ENCODE measurements at regions not wholly inside any gene's neighbourhood (a gene's known extent, or its start where the extent isn't known, plus 50 kb on each side); places are given as distances from the start of the nearest gene placed in this dataset.
"Not testable (repeated sequence)": the region's sequence is repeated elsewhere in the genome, so short reads cannot be mapped to it uniquely, and the experiment has no call there.

DNA sequence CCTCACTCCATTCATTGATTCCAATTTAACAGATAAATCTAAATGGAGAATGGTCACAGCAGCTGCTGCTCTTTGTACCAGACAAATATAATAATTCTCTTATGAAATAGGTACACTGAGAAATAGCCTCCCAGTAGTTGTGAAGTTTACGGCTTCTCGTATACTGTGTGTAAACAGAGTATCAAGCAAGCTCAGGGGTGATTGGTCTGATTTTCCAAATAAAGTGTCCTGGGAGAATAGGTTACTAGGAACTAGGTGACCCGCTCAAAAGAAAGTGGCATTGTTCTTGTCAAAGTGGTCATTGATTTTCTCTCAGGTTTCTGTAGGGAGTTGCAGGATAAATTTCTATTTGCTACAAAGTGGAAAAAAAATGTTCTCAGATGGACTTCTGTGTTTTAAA lies 838.2 kb downstream of the RAPGEF2 start:
- no peak for DNase-seq

DNA sequence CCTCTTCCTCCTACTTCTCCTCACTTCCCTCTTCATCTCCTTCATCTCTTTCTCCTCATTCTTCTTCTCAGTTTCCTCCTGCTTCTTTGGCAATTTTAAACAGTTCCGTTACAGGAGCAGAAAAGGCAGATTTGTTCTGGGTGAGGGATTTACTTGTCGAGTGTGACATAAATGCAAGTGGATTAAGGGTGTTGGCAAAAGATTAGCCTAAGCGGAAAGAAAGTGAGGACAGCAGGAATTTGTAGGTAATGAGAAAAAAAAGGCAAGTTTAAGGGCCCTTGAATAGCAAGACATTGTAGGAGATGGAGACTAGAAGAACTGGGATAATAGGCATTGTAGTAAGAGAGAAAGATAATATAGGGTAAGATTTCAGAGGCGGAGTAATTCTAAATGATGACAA lies 841.6 kb downstream of the RAPGEF2 start:
- no peak overlapping the region for H3K27ac ChIP-seq
- 74 to 77% methylated on average over 4 of the region's 4 CpGs for WGBS, 2 donors
- no peaks in the 10 kb centered on the region for H3K9me3 ChIP-seq
- H3K36me3 ChIP-seq = no peaks in the 10 kb centered on the region
- intact Hi-C loops (cut with DNase I) = no loop called here
- TF ChIP-seq POLR2A (IDR thresholded peaks at IDR 0.05) = no peak
- TF ChIP-seq, protein P1, sequence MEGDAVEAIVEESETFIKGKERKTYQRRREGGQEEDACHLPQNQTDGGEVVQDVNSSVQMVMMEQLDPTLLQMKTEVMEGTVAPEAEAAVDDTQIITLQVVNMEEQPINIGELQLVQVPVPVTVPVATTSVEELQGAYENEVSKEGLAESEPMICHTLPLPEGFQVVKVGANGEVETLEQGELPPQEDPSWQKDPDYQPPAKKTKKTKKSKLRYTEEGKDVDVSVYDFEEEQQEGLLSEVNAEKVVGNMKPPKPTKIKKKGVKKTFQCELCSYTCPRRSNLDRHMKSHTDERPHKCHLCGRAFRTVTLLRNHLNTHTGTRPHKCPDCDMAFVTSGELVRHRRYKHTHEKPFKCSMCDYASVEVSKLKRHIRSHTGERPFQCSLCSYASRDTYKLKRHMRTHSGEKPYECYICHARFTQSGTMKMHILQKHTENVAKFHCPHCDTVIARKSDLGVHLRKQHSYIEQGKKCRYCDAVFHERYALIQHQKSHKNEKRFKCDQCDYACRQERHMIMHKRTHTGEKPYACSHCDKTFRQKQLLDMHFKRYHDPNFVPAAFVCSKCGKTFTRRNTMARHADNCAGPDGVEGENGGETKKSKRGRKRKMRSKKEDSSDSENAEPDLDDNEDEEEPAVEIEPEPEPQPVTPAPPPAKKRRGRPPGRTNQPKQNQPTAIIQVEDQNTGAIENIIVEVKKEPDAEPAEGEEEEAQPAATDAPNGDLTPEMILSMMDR (IDR thresholded peaks at IDR 0.05) = no peak
- no peaks in the 10 kb centered on the region for H3K4me1 ChIP-seq
- no peaks in the 10 kb centered on the region for H3K27me3 ChIP-seq
- DNase-seq = no peak
- no peak overlapping the region for H3K4me3 ChIP-seq (replicated peaks in 1 of 3)

More for the DNA sequence above, 838.2 kb downstream of the RAPGEF2 start:
- H3K36me3 ChIP-seq = no peaks in the 10 kb centered on the region
- H3K27me3 ChIP-seq = no peaks in the 10 kb centered on the region
- 97 to 100% methylated on average over 3 of the region's 3 CpGs for WGBS, 2 donors
- H3K9me3 ChIP-seq = no peaks in the 10 kb centered on the region
- TF ChIP-seq POLR2A (IDR thresholded peaks at IDR 0.05) = no peak
- TF ChIP-seq, protein P1 (IDR thresholded peaks at IDR 0.05) = no peak
- intact Hi-C loops (cut with DNase I) = no loop called here
- H3K27ac ChIP-seq = no peak overlapping the region
- no peaks in the 10 kb centered on the region for H3K4me1 ChIP-seq
- H3K4me3 ChIP-seq (replicated peaks in 1 of 3) = no peak overlapping the region

DNA sequence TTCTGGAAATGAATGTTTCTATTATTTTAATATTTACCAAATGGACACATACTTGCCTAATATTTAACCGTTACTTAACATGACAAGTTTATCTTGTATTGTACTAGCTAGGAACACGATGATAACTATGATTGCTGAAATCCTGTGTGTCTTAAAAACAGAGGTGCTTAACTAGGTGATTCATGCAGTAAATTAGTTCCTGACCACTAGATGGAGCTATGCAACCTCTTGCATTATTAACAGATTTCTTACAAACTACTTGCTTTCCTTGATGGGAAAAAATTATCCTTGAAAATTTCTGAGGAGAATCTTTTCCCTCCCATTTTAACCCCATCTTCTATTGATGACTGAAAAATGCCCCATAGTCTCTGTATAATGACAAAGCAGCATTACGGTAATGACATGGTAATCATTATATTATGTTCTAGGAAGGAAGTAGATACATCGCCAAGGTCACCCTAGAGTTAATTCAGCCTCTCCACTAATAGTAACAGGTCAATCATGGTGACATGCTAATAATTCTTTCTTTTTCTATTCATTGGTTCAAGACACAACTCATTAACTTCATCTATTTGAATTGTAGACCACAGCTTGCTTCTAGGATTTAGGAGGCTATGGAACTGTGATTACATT lies 844.2 kb downstream of the RAPGEF2 start:
- Histone ChIP-seq H3K9me3 (no peaks in the 10 kb centered on the region), H3K4me3 (replicated peaks in 1 of 3) (no peak overlapping the region), H3K36me3 (no peaks in the 10 kb centered on the region), H3K27ac (no peak overlapping the region), H3K27me3 (no peaks in the 10 kb centered on the region), H3K4me1 (no peaks in the 10 kb centered on the region)
- WGBS, 2 donors = 42% methylated on average over 4 of the region's 4 CpGs
- TF ChIP-seq, protein P1 (IDR thresholded peaks at IDR 0.05) = peak in 5 of 6 experiments; percentile 14 to 70 (median 55)
- no peak for TF ChIP-seq POLR2A (IDR thresholded peaks at IDR 0.05)
- no peak for DNase-seq
- intact Hi-C loops (cut with DNase I) = no loop called here

DNA sequence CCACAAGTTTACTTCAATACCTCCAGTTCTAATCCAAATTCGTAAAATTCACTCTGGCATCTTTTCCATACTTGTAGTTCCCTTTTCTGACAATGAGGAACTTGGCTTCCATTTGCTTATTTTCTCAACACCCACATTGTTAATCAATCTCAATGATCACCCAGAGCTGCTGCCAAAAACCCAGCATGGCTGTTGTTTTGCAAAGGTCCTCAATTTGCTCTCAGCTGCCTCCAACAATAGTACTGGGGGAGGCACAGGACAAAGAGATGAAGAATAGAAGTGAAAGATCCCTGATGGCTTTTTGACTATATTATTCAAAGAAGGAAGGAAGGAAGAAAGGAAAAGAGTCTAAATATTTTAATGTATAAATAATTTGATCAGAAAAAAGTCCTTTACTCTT lies 847.8 kb downstream of the RAPGEF2 start:
- WGBS, 2 donors = 65 to 80% methylated on average over 1 of the region's 1 CpG
- intact Hi-C loops (cut with DNase I) = no loop called here
- TF ChIP-seq, protein P1 (IDR thresholded peaks at IDR 0.05) = no peak
- TF ChIP-seq POLR2A (IDR thresholded peaks at IDR 0.05) = no peak
- no peak overlapping the region for H3K27ac ChIP-seq
- DNase-seq = no peak
- no peaks in the 10 kb centered on the region for H3K27me3 ChIP-seq
- no peaks in the 10 kb centered on the region for H3K9me3 ChIP-seq
- H3K36me3 ChIP-seq = no peaks in the 10 kb centered on the region
- H3K4me3 ChIP-seq (replicated peaks in 1 of 3) = no peak overlapping the region
- peaks cover 0 to 3% of the 10 kb centered on the region in 2 donors for H3K4me1 ChIP-seq

DNA sequence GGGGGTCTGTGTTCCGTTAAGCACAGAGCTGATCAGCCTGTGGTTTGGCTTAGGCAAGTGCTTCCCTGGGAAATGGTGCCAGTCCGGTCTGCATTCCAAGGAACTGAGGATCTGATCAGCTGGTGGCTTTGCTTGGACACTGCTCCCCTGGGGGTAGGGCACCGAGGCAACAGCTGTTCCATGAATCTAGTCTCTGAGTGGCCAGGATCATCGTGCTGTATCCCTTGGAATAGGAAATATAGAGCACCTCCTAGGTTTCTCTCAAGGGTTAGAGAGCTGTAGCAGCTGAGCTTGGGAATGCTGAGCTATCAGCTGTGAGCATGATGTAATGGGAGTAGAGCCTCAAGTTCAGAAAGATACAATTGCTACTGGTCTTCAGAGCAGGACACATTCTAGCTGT lies 863.9 kb downstream of the RAPGEF2 start:
- TF ChIP-seq, protein P1 (IDR thresholded peaks at IDR 0.05) = no peak
- no peak for TF ChIP-seq POLR2A (IDR thresholded peaks at IDR 0.05)
- intact Hi-C loops (cut with DNase I) = no loop called here
- no peaks in the 10 kb centered on the region for H3K9me3 ChIP-seq
- no peaks in the 10 kb centered on the region for H3K4me1 ChIP-seq
- H3K27ac ChIP-seq = no peak overlapping the region
- H3K36me3 ChIP-seq = no peaks in the 10 kb centered on the region
- H3K4me3 ChIP-seq (replicated peaks in 1 of 3) = no peak overlapping the region
- DNase-seq = no peak
- WGBS, 2 donors = 45 to 75% methylated on average over 4 of the region's 4 CpGs
- H3K27me3 ChIP-seq = no peaks in the 10 kb centered on the region

DNA sequence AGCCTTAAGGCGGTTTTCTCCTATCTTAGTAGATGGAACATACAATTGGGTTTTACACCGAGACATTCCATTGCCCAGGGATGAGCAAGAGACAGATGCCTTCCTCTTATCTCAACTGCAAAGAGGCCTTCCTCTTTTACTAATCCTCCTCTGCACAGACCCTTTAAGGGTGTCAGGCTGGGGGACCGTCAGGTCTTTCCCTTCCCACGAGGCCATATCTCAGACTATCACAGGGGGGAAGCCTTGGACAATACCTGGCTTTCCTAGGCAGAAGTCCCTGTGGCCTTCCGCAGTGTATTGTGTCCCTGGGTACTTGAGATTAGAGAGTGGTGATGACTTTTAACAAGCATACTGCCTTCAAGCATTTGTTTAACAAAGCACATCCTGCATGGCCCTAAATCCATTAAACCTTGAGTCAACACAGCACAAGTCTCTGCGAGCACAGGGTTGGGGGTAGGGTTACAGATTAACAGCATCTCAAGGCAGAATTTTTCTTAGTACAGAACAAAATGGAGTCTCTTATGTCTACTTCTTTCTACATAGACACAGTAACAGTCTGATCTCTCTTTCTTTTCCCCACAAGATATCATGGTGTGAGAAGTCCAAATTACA lies 874.1 kb downstream of the RAPGEF2 start:
- WGBS, 2 donors = 53% methylated on average over 6 of the region's 6 CpGs
- not testable (repeated sequence) for H3K4me3 ChIP-seq (replicated peaks in 1 of 3)

More for the DNA sequence above, 874.1 kb downstream of the RAPGEF2 start:
- H3K27me3 ChIP-seq; H3K4me1 ChIP-seq; H3K36me3 ChIP-seq; H3K9me3 ChIP-seq; DNase-seq; H3K27ac ChIP-seq; intact Hi-C loops (cut with DNase I): not testable (repeated sequence)
